WTC11 (cell line): ENCODE measurements at regions not wholly inside any gene's neighbourhood (a gene's known extent, or its start where the extent isn't known, plus 50 kb on each side); places are given as distances from the start of the nearest gene placed in this dataset.

Source experiments
- ATAC-seq: fragments of 200-7000 bp; cut with Tn5 transposase; 2 replicates; pipeline ENCODE4 v1.10.0; 2021; ENCODE audit warnings: mild to moderate bottlenecking, moderate library complexity
- CTCF ChIA-PET: fragments of 300-600 bp; sonication (Branson Sonifier 250); formaldehyde crosslinking; loops from one replicate; lab custom pipeline; 2021; ENCODE audit warnings: antibody characterized with exemption; lab: Charles Lee
- POLR2A ChIA-PET: fragments of 350-600 bp; sonication (Branson Sonifier 250); formaldehyde crosslinking; loops from one replicate; lab custom pipeline; 2021; ENCODE audit warnings: antibody characterized with exemption; lab: Charles Lee
- DNase-seq: peaks from one replicate; pipeline ENCODE4 v3.0.0; 2021; ENCODE audit warnings: low spot score
- H3K27ac Mint-ChIP-seq: 2 replicates; pipeline ENCODE4 v1.8.0; 2021; ENCODE audit warnings: mixed read lengths
- H3K27me3 Mint-ChIP-seq: 2 replicates; pipeline ENCODE4 v1.8.0; 2021; ENCODE audit warnings: low read depth, mild to moderate bottlenecking, moderate library complexity, mixed read lengths
- H3K36me3 Mint-ChIP-seq: 2 replicates; pipeline ENCODE4 v1.8.0; 2021; ENCODE audit warnings: mixed read lengths
- H3K4me1 Mint-ChIP-seq: 2 replicates; pipeline ENCODE4 v1.8.0; 2022; ENCODE audit warnings: mixed read lengths
- H3K4me3 Mint-ChIP-seq: 2 replicates; pipeline ENCODE4 v1.8.0; 2021; ENCODE audit warnings: mild to moderate bottlenecking, moderate library complexity, mixed read lengths
- H3K9me3 Mint-ChIP-seq: 2 replicates; pipeline ENCODE4 v1.8.0; 2021; ENCODE audit warnings: mixed read lengths
- ATF3 ChIP-seq: sonication (generic); formaldehyde crosslinking; conservative IDR thresholded peaks from 2 replicates; pipeline ENCODE4 v1.8.1; 2022; ENCODE audit warnings: mild to moderate bottlenecking, missing genetic modification reagents
- ATF6 ChIP-seq: sonication (generic); formaldehyde crosslinking; IDR thresholded peaks from 2 replicates; pipeline ENCODE4 v1.8.1; 2023; ENCODE audit warnings: mild to moderate bottlenecking, missing genetic modification reagents
- CDX4 ChIP-seq: fragments of 250-450 bp; sonication (Bioruptor Pico); IDR thresholded peaks from 2 replicates; pipeline ENCODE4 v1.9.0; 2021; ENCODE audit warnings: moderate library complexity, mild to moderate bottlenecking, inconsistent platforms, borderline replicate concordance
- CREM ChIP-seq: sonication (generic); formaldehyde crosslinking; IDR thresholded peaks from 2 replicates; pipeline ENCODE4 v1.8.1; 2022; ENCODE audit warnings: mild to moderate bottlenecking, missing genetic modification reagents, moderate library complexity
- HMGXB4 ChIP-seq: sonication (generic); formaldehyde crosslinking; IDR thresholded peaks from 2 replicates; pipeline ENCODE4 v1.8.1; 2023; ENCODE audit warnings: mild to moderate bottlenecking, moderate library complexity, missing genetic modification reagents
- MAX ChIP-seq: sonication (generic); formaldehyde crosslinking; IDR thresholded peaks from 2 replicates; pipeline ENCODE4 v1.8.0; 2022; ENCODE audit warnings: mild to moderate bottlenecking, missing genetic modification reagents
- NFATC4 ChIP-seq: fragments of 250-450 bp; sonication (Bioruptor Pico); IDR thresholded peaks from 2 replicates; pipeline ENCODE4 v1.9.0; 2021; ENCODE audit warnings: mild to moderate bottlenecking
- OVOL2 ChIP-seq: fragments of 250-450 bp; sonication (Bioruptor Pico); IDR thresholded peaks from 2 replicates; pipeline ENCODE4 v1.9.0; 2021; ENCODE audit warnings: mild to moderate bottlenecking, borderline replicate concordance
- PRDM15 ChIP-seq: sonication (generic); formaldehyde crosslinking; IDR thresholded peaks from 2 replicates; pipeline ENCODE4 v1.8.0; 2022; ENCODE audit warnings: missing genetic modification reagents
- PREB ChIP-seq: sonication (generic); formaldehyde crosslinking; IDR thresholded peaks from 2 replicates; pipeline ENCODE4 v1.8.1; 2022; ENCODE audit warnings: mild to moderate bottlenecking, missing genetic modification reagents, moderate library complexity, borderline replicate concordance
- SP1 ChIP-seq: sonication (generic); formaldehyde crosslinking; conservative IDR thresholded peaks from 2 replicates; pipeline ENCODE4 v1.8.1; 2022; ENCODE audit warnings: missing genetic modification reagents
- USF1 ChIP-seq: sonication (generic); formaldehyde crosslinking; IDR thresholded peaks from 2 replicates; pipeline ENCODE4 v1.8.0; 2022; ENCODE audit warnings: mild to moderate bottlenecking, missing genetic modification reagents
- ZBTB21 ChIP-seq: sonication (generic); formaldehyde crosslinking; IDR thresholded peaks from 2 replicates; pipeline ENCODE4 v1.8.1; 2023; ENCODE audit warnings: mild to moderate bottlenecking, missing genetic modification reagents, borderline replicate concordance
- ZMAT4 ChIP-seq: fragments of 250-450 bp; sonication (Bioruptor Pico); IDR thresholded peaks from 2 replicates; pipeline ENCODE4 v1.9.0; 2021; ENCODE audit warnings: mild to moderate bottlenecking
- ZNF121 ChIP-seq: sonication (generic); formaldehyde crosslinking; IDR thresholded peaks from 2 replicates; pipeline ENCODE4 v1.8.0; 2023; ENCODE audit warnings: missing genetic modification reagents
- ZNF281 ChIP-seq: sonication (generic); formaldehyde crosslinking; IDR thresholded peaks from 2 replicates; pipeline ENCODE4 v1.8.0; 2023; ENCODE audit warnings: mild to moderate bottlenecking, missing genetic modification reagents
- ZNF416 ChIP-seq: fragments of 250-450 bp; sonication (Bioruptor Pico); IDR thresholded peaks from 2 replicates; pipeline ENCODE4 v1.9.0; 2021; ENCODE audit warnings: mild to moderate bottlenecking, inconsistent platforms
- ZNF671 ChIP-seq: fragments of 250-450 bp; sonication (Bioruptor Pico); IDR thresholded peaks from 2 replicates; pipeline ENCODE4 v1.8.0; 2021; ENCODE audit warnings: mild to moderate bottlenecking
- ZSCAN18 ChIP-seq: fragments of 250-450 bp; sonication (Bioruptor Pico); IDR thresholded peaks from 2 replicates; pipeline ENCODE4 v2.1.2; 2022; ENCODE audit warnings: mild to moderate bottlenecking, moderate library complexity

GRCh38 chr5:27612161-27612560 lies 573.8 kb upstream of the CDH9 start (continued):
- TF ChIP-seq ZSCAN18 (CRISPR knock-in tag) (no peak), ZNF671 (CRISPR knock-in tag) (no peak)

GRCh38 chr5:27608992-27609391 lies 570.6 kb upstream of the CDH9 start:
- Mint-ChIP-seq H3K27me3 (no peaks in the 10 kb centered on the region), H3K4me3 (no peak overlapping the region), H3K36me3 (peaks cover 4% of the 10 kb centered on the region), H3K9me3 (peaks cover 15% of the 10 kb centered on the region), H3K4me1 (peaks cover 3% of the 10 kb centered on the region; the same call in 1 of the 2 replicates), H3K27ac (no peak overlapping the region)
- ChIA-PET POLR2A (no interaction called here), CTCF (no interaction called here)
- DNase-seq (no peak), ATAC-seq (no peak)
- no peak for TF ChIP-seq ZBTB21
- TF ChIP-seq ZSCAN18 (CRISPR knock-in tag) = no peak
- no peak for TF ChIP-seq SP1 (CRISPR knock-in tag)
- TF ChIP-seq PREB (CRISPR knock-in tag) = no peak
- no peak for TF ChIP-seq ZNF281 (CRISPR knock-in tag)
- TF ChIP-seq ATF6 (CRISPR knock-in tag) = no peak
- TF ChIP-seq ZNF416 (CRISPR knock-in tag) = no peak
- no peak for TF ChIP-seq PRDM15
- no peak for TF ChIP-seq ZNF121 (CRISPR knock-in tag)
- no peak for TF ChIP-seq NFATC4 (CRISPR knock-in tag)
- TF ChIP-seq CDX4 = no peak
- TF ChIP-seq CREM (CRISPR knock-in tag) = no peak
- TF ChIP-seq MAX (CRISPR knock-in tag) = no peak
- TF ChIP-seq USF1 = no peak
- TF ChIP-seq HMGXB4 (CRISPR knock-in tag) = no peak
- TF ChIP-seq ZMAT4 (CRISPR knock-in tag) = no peak
- no peak for TF ChIP-seq OVOL2 (CRISPR knock-in tag)
- TF ChIP-seq ATF3 = no peak
